D721Med (cell line): ENCODE measurements at regions not wholly inside any gene's neighbourhood (a gene's known extent, or its start where the extent isn't known, plus 50 kb on each side); places are given as distances from the start of the nearest gene placed in this dataset.

Experiments used
- DNase-seq: peaks from one replicate; pipeline ENCODE4 v3.0.0; 2011; ENCODE audit warnings: low spot score; ENCODE audit not compliant: insufficient read length
- FAIRE-seq: peaks from 2 replicates; lab custom pipeline; 2011; peaks lifted over from hg19 to GRCh38; lab: Jason Lieb, UNC
- CTCF ChIP-seq: IDR thresholded peaks from 2 replicates; pipeline ENCODE4 v1.5.1; 2012; ENCODE audit warnings: mild to moderate bottlenecking, control low read depth; ENCODE audit not compliant: insufficient read depth; ENCODE audit errors: missing control alignments

DNA sequence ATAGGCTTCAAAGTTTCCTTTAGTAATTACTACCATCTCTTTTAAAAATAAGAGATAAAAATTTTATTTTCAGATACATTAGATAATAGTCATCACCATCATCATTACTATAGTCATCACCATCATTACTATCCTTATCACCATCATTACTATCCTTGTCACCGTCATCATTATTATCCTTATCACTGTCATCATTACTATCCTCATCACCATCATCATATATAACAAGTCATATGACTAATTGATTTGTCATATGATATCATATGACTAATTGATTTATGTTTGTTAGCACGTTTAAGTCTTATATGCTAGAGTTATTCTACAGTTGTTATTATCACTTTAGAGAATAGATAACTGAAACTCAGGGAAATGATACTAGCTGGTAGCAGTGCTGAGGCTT lies 382.1 kb upstream of the CDH18 start:
- no peak for DNase-seq
- peak; percentile 64 for FAIRE-seq
- no peak for TF ChIP-seq CTCF

DNA sequence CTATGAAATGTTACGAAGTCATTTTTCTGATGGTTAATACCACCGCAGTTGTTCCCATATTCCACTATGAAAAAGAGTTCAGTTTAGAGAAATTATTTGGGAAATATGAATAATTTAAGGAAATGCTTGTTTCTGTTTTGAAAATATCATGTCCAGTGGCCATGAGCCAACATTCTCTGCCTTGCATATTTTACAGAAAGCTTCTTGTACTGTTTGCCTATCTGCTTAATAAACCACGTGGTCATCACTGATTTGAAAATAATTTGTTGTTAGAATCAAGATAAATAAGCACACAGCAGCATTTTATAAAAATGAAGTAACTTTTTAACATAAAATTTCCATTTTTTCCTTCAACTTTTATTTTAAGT lies 381.5 kb upstream of the CDH18 start:
- no peak for FAIRE-seq
- DNase-seq, result no peak
- no peak for TF ChIP-seq CTCF

DNA sequence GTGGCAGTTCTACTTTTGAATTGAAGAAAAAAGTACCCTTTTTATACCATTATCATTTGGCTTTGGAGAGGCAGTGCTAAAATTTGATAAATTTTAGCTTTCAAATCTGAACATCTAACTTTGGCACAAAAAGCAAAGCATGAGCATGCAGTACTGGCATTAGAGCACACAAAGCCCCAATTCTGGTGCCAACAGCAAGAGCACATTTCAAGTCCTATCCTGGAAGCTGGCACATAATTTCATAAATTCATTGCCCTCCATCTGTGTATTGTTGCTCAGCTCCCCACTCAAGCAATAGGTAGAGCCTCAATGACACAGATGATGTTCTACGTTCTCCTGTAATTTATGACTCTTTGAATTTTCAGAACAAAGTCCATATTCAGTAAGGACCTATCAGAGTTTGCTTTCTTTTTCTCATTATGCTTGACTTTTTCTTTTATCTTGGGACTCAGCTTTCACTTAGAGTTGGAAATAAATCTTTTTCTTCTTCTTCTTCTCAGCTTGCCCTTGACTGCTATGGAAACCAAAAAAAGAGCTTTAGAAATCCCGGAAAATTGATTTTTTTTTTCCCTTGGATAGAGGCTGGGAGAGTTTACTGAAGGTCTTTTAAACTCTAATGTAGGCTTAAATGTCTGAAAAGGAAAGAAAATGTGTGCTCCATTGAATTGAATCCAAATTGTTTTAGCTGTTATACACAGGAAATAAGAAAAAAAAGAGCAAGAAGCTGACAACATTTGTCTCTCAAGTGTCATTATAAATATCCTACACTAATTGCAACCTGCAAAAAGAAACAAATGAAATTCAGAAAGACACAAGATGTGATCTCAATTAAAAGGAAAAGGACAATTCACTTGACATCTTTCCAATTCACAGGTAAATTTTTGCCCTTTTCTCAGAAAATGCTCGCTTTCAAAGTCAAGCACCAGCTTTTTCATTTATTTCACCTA lies 380.8 kb upstream of the CDH18 start:
- TF ChIP-seq CTCF, result no peak
- FAIRE-seq, result no peak
- no peak for DNase-seq

- no peak for FAIRE-seq
- TF ChIP-seq CTCF, result no peak
- DNase-seq, result no peak
Measured at GRCh38 chr5:20367178-20367577, 379.2 kb upstream of the CDH18 start.

- DNase-seq (no peak), FAIRE-seq (peak; percentile 81)
- no peak for TF ChIP-seq CTCF
Measured at GRCh38 chr5:20360263-20360662, 372.3 kb upstream of the CDH18 start.

DNA sequence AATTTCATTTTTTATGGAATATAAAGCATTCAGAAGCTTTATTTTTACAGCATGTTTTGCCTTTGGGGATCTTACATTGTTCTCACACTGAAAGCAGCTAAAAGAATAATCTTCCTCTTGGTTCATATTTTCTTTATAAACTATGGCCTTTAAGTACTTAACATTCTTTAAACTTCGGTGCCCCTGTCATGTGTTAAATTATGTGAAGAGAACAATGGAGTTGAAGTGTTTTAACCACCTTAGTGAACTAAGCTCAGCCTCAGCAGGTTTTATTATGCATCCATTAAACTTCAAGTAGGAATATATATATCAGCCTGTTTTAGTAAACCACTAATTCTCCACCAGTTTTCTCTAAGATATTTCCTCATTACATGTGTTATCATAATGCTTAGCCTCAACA lies 371.4 kb upstream of the CDH18 start:
- no peak for TF ChIP-seq CTCF
- no peak for FAIRE-seq

DNA sequence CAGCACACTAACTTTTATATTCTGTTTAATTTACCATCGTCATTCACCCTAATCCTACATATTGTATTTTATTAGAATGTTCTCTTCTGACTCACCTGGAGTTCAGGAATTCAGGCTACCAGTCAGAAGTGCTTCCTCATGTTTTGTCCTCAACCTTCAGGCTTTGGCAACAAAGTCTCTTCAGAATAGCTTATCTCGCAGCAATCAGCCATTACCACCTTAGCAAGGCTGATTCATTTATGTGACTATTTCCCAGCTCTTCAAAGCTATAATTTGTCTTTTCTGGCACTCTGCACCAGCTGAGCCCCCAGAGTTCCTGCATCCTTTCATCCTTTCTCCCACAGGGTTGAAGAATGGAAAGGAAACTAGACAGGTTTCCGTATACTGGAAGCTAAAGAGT lies 365.5 kb upstream of the CDH18 start:
- TF ChIP-seq CTCF, result no peak
- FAIRE-seq (no peak), DNase-seq (no peak)

More for the DNA sequence above, 371.4 kb upstream of the CDH18 start:
- DNase-seq, result no peak
